GM12892 (cell line): ENCODE measurements at regions not wholly inside any gene's neighbourhood (a gene's known extent, or its start where the extent isn't known, plus 50 kb on each side); places are given as distances from the start of the nearest gene placed in this dataset.

Experiments used
- POLR2A ChIP-seq: IDR thresholded peaks from 2 replicates; pipeline ENCODE4 v1.6.1; 2011; ENCODE audit warnings: low read depth, low read length, control low read depth
- POLR2AphosphoS5 ChIP-seq: IDR thresholded peaks from 2 replicates; pipeline ENCODE4 v1.6.1; 2011; ENCODE audit warnings: low read depth, low read length, control low read depth
- TAF1 ChIP-seq: IDR thresholded peaks from 2 replicates; pipeline ENCODE4 v1.6.1; 2011; ENCODE audit warnings: low read depth, mild to moderate bottlenecking, control low read depth, low read length, borderline replicate concordance

DNA sequence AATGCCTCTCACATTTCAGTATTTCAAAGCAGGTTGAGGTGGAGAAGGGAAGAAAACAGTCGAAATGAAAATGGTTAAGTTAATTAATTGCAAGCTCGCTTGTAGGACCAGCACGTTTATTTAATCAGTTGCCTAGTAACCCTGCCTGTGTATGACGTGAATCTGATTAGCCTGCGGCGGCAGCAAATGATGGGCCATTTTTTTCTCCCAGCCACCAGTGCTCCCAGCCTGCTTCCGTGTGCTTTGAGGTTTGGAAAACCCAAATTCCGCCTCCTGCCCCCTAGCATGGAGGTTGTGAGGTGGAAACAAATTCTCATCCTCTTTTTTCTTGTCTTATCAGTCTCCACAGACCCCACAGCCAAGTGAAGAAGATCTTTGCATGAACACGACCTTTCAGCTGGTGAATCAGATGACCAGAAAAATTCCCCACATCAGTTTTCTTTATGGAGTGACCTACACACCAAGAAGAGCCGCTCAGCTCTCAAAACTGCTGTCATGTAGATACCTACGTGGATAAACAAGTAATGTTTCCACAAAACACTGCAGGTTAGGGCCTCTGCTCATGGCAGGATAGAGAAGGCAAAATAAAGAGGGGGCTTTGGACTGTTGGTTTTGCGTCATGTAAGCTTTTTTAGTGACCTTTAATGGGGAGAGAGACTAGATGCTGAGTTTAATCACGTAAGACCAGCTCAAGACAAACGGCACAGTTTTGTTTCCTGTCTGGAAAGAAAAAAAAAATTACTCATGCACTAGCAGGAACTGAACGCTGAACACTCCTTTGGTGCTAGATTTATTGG is 572.9 kb upstream of the NOX3 start:
- TF ChIP-seq POLR2A (no peak), POLR2AphosphoS5 (no peak), TAF1 (no peak)
